ENCODE measurements at regions not wholly inside any gene's neighbourhood (a gene's known extent, or its start where the extent isn't known, plus 50 kb on each side); places are given as distances from the start of the nearest gene placed in this dataset.
"Not testable (repeated sequence)": the region's sequence is repeated elsewhere in the genome, so short reads cannot be mapped to it uniquely, and the experiment has no call there.

DNA sequence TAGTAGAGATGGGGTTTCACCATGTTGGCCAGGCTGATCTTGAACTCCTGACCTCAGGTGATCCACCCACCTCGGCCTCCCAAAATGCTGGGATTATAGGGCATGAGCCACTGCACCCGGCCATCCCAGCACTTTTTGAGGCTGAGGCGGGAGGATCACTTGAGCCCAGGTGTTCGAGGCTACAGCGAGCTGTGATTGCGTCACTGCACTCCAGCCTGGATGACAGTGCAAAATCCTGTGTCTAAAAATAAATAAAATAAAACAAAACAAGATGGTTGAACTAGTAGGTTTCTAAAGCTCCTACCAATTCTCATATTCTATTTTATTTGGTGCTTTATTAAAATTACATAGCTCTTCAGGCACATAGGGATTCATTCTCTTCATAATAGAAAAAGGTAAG lies 890.3 kb upstream of the AUTS2 start:
- H3K4me3 ChIP-seq, result no peak overlapping the region
- WGBS, result 85% methylated on average over 6 of the region's 6 CpGs
- TF ChIP-seq, protein P1, sequence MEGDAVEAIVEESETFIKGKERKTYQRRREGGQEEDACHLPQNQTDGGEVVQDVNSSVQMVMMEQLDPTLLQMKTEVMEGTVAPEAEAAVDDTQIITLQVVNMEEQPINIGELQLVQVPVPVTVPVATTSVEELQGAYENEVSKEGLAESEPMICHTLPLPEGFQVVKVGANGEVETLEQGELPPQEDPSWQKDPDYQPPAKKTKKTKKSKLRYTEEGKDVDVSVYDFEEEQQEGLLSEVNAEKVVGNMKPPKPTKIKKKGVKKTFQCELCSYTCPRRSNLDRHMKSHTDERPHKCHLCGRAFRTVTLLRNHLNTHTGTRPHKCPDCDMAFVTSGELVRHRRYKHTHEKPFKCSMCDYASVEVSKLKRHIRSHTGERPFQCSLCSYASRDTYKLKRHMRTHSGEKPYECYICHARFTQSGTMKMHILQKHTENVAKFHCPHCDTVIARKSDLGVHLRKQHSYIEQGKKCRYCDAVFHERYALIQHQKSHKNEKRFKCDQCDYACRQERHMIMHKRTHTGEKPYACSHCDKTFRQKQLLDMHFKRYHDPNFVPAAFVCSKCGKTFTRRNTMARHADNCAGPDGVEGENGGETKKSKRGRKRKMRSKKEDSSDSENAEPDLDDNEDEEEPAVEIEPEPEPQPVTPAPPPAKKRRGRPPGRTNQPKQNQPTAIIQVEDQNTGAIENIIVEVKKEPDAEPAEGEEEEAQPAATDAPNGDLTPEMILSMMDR (IDR thresholded peaks at IDR 0.05), result no peak
- TF ChIP-seq POLR2AphosphoS5 (IDR thresholded peaks at IDR 0.05) (no peak), EP300 (IDR thresholded peaks at IDR 0.05) (no peak), POLR2A (IDR thresholded peaks at IDR 0.05) (no peak)
- H3K36me3 ChIP-seq, result no peaks in the 10 kb centered on the region
- DNase-seq (ENCODE audit: low spot score in 2 of 2), result no peak
- H3K27me3 ChIP-seq, result peaks cover 17% of the 10 kb centered on the region
- no peaks in the 10 kb centered on the region for H3K4me1 ChIP-seq
- no peaks in the 10 kb centered on the region for H3K9me3 ChIP-seq
- H3K27ac ChIP-seq, result no peak overlapping the region

DNA sequence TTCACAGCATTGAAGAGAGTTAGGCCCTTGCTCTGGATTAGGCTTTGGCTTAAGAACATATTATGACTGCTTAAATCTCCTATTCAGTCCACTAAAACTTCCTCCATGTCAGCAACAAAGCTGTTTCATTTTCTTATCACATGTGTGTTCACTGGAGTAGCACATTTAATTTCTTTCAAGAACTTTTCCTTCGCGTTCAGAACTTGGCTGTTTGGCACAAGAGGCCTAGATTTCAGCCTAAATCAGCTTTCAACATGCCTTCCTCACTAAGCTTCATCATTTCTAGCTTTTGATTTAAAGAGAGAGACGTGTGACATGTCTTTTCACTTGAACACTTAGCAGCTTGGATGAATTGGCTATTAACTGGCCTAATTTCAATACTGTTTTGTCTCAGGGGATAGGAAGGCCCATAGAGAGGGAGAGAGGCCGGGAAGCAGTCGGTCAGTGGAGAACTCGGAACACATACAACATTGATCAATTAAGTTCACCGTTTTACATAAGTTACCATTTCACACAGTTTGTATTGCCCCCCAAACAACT lies 885.2 kb upstream of the AUTS2 start:
- WGBS, result 85% methylated on average over 7 of the region's 7 CpGs

DNA sequence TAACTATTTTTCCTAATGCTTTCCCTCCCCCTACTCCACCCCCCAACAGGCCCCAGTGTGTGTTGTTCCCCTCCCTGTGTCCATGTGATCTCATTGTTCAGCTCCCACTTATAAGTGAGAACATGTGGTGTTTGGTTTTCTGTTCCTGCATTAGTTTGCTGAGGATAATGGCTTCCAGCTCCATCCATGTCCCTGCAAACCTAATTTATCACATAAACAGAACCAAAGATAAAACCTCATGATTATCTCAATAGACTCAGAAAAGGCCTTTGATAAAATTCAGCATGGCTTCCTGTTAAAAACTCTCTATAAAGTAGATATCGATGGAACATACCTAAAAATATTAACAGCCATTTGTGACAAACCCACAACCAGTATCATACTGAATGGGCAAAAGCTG lies 884.1 kb upstream of the AUTS2 start:
- not testable (repeated sequence) for H3K27ac ChIP-seq, H3K4me3 ChIP-seq
- WGBS, result 80% methylated on average over 1 of the region's 1 CpG

More for the DNA sequence above, 885.2 kb upstream of the AUTS2 start:
- DNase-seq (ENCODE audit: low spot score in 2 of 2), result no peak
- Histone ChIP-seq H3K36me3 (no peaks in the 10 kb centered on the region), H3K27me3 (no peaks in the 10 kb centered on the region), H3K9me3 (no peaks in the 10 kb centered on the region), H3K27ac (no peak overlapping the region), H3K4me1 (peaks cover 3% of the 10 kb centered on the region), H3K4me3 (no peak overlapping the region)
- TF ChIP-seq POLR2AphosphoS5 (IDR thresholded peaks at IDR 0.05) (no peak), EP300 (IDR thresholded peaks at IDR 0.05) (no peak), POLR2A (IDR thresholded peaks at IDR 0.05) (no peak)
- TF ChIP-seq, protein P1 (IDR thresholded peaks at IDR 0.05), result no peak

DNA sequence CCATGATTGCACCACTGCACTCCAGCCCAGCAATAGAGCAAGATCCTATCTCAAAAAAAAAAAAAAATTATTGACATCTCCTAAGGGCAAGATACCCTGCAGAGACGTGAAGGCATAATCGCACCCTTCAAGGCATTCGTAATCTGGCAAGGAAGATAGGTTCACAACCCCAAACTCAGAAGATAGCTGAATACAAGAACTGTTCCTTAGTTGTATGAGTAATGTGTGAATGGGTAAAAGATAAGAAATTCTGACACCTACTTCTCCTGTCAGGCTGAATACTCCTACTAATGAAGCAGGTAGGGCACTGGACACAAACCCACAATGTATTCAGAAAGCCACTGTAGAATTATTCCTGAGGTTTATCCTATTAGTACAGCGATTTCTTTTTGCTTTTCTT lies 882.4 kb upstream of the AUTS2 start:
- Histone ChIP-seq H3K9me3 (no peaks in the 10 kb centered on the region), H3K4me3 (no peak overlapping the region), H3K36me3 (no peaks in the 10 kb centered on the region), H3K4me1 (peaks cover 5% of the 10 kb centered on the region), H3K27ac (no peak overlapping the region), H3K27me3 (no peaks in the 10 kb centered on the region)
- DNase-seq (ENCODE audit: low spot score in 2 of 2), result no peak
- TF ChIP-seq, protein P1 (IDR thresholded peaks at IDR 0.05), result no peak
- 39% methylated on average over 4 of the region's 4 CpGs for WGBS

More for the DNA sequence above, 884.1 kb upstream of the AUTS2 start:
- H3K36me3 ChIP-seq; H3K27me3 ChIP-seq; H3K9me3 ChIP-seq; H3K4me1 ChIP-seq; DNase-seq (ENCODE audit: low spot score in 2 of 2): not testable (repeated sequence)

DNA sequence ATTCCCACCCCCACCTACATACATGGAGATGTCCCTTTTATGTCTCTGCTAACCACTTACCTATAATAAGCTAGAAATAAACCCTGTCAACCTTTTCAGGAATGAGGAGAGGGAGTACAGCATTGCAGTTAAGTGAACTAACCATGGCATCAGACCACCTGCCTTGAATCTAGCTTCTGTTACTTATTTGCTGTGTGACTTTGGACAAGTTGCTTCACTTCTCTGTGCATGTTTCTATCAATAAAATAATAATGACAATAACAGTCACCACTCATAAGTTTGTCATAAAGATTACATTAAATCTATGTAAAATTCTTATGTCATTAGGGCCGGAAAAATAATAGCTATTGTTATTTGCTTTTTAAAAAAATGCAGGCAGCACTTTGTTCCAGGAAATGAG lies 881.1 kb upstream of the AUTS2 start:
- H3K36me3 ChIP-seq, result no peaks in the 10 kb centered on the region
- 70% methylated on average over 1 of the region's 1 CpG for WGBS
- TF ChIP-seq POLR2A (IDR thresholded peaks at IDR 0.05), result no peak
- TF ChIP-seq, protein P1 (IDR thresholded peaks at IDR 0.05), result no peak
- no peak for TF ChIP-seq POLR2AphosphoS5 (IDR thresholded peaks at IDR 0.05)
- TF ChIP-seq EP300 (IDR thresholded peaks at IDR 0.05), result no peak
- no peak for DNase-seq (ENCODE audit: low spot score in 2 of 2)
- H3K27ac ChIP-seq, result no peak overlapping the region
- H3K27me3 ChIP-seq, result no peaks in the 10 kb centered on the region
- no peak overlapping the region for H3K4me3 ChIP-seq
- H3K4me1 ChIP-seq, result peaks cover 5% of the 10 kb centered on the region
- H3K9me3 ChIP-seq, result no peaks in the 10 kb centered on the region

DNA sequence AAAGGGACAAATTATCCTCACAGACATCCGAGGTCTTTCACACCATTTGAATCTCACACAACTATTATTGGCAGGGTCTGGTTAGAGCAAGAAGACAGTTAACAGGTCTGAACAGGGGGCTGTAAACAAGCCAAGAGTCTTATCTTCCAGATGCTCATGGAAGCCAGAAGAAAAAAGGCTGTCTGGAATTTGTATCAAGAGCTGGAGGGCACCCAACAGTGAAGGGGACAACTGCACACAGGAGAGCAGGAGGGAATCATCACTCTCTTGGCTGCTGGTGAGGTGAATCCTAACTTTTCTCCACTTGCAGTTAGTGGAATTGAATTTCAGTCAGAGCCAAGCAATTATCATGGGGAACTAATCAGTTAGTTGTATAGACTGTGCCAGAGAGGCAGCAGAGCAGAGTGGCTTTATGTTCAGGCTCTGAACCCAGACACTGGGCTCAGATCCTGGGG lies 880.2 kb upstream of the AUTS2 start:
- Histone ChIP-seq H3K4me3 (no peak overlapping the region), H3K27ac (no peak overlapping the region), H3K36me3 (no peaks in the 10 kb centered on the region), H3K9me3 (no peaks in the 10 kb centered on the region), H3K27me3 (no peaks in the 10 kb centered on the region), H3K4me1 (peaks cover 5% of the 10 kb centered on the region)
- WGBS, result 12% methylated on average over 1 of the region's 1 CpG
- no peak for DNase-seq (ENCODE audit: low spot score in 2 of 2)
- no peak for TF ChIP-seq POLR2A (IDR thresholded peaks at IDR 0.05)
- TF ChIP-seq, protein P1 (IDR thresholded peaks at IDR 0.05), result no peak
- no peak for TF ChIP-seq EP300 (IDR thresholded peaks at IDR 0.05)
- TF ChIP-seq POLR2AphosphoS5 (IDR thresholded peaks at IDR 0.05), result no peak
